ENCODE measurements at regions not wholly inside any gene's neighbourhood (a gene's known extent, or its start where the extent isn't known, plus 50 kb on each side); places are given as distances from the start of the nearest gene placed in this dataset.
"Not testable (repeated sequence)": the region's sequence is repeated elsewhere in the genome, so short reads cannot be mapped to it uniquely, and the experiment has no call there.

- DNase-seq = no peak
These were observed 595.8 kb upstream of the NR2F2 start for GRCh38 chr15:95734422-95735316.

GRCh38 chr15:95737060-95737459 lies 593.4 kb upstream of the NR2F2 start:
- no peak for DNase-seq

GRCh38 chr15:95739131-95739530 lies 591.4 kb upstream of the NR2F2 start:
- no peak for DNase-seq

- no peak for DNase-seq
These were observed 588.7 kb upstream of the NR2F2 start for GRCh38 chr15:95741830-95742229.

GRCh38 chr15:95742256-95742655 lies 588.2 kb upstream of the NR2F2 start:
- DNase-seq = no peak

- no peak for DNase-seq
These were observed 587.7 kb upstream of the NR2F2 start for GRCh38 chr15:95742836-95743235.

- DNase-seq = no peak
These were observed 573.3 kb upstream of the NR2F2 start for GRCh38 chr15:95757171-95757570.

- no peak for DNase-seq
These were observed 572.0 kb upstream of the NR2F2 start for GRCh38 chr15:95758451-95758850.

- no peak for DNase-seq
These were observed 571.6 kb upstream of the NR2F2 start for GRCh38 chr15:95758851-95759250.

- DNase-seq = no peak
These were observed 570.0 kb upstream of the NR2F2 start for GRCh38 chr15:95760508-95760907.

GRCh38 chr15:95761501-95762165 lies 568.9 kb upstream of the NR2F2 start:
- DNase-seq = no peak

GRCh38 chr15:95763426-95763825 lies 567.1 kb upstream of the NR2F2 start:
- DNase-seq = no peak

- DNase-seq = no peak
These were observed 565.3 kb upstream of the NR2F2 start for GRCh38 chr15:95765161-95765560.

- no peak for DNase-seq
These were observed 560.3 kb upstream of the NR2F2 start for GRCh38 chr15:95770196-95770595.

GRCh38 chr15:95772982-95773381 lies 557.5 kb upstream of the NR2F2 start:
- DNase-seq = no peak

GRCh38 chr15:95784508-95784907 lies 546.0 kb upstream of the NR2F2 start:
- no peak for DNase-seq

- DNase-seq = not testable (repeated sequence)
These were observed 545.2 kb upstream of the NR2F2 start for GRCh38 chr15:95785276-95785675.

GRCh38 chr15:95793231-95793630 lies 537.3 kb upstream of the NR2F2 start:
- no peak for DNase-seq

GRCh38 chr15:95795386-95795785 lies 535.1 kb upstream of the NR2F2 start:
- DNase-seq = no peak

- no peak for DNase-seq
These were observed 531.0 kb upstream of the NR2F2 start for GRCh38 chr15:95799286-95800200.

- no peak for DNase-seq
These were observed 526.0 kb upstream of the NR2F2 start for GRCh38 chr15:95804484-95804883.

GRCh38 chr15:95812491-95812890 lies 518.0 kb upstream of the NR2F2 start:
- DNase-seq = no peak

GRCh38 chr15:95814908-95815307 lies 515.6 kb upstream of the NR2F2 start:
- DNase-seq = no peak

Measured in activated CD4-positive, alpha-beta T cell treated with anti-CD3 and anti-CD28 coated beads, Interleukin-2, amount 50 U/mL, for 16 hours (primary cell).